Islet precursor cell (in vitro differentiated cells): ENCODE measurements at regions not wholly inside any gene's neighbourhood (a gene's known extent, or its start where the extent isn't known, plus 50 kb on each side); places are given as distances from the start of the nearest gene placed in this dataset.

Experiments
- DNase-seq: peaks from one replicate; pipeline ENCODE4 v3.0.0-alpha.2; 2018

DNA sequence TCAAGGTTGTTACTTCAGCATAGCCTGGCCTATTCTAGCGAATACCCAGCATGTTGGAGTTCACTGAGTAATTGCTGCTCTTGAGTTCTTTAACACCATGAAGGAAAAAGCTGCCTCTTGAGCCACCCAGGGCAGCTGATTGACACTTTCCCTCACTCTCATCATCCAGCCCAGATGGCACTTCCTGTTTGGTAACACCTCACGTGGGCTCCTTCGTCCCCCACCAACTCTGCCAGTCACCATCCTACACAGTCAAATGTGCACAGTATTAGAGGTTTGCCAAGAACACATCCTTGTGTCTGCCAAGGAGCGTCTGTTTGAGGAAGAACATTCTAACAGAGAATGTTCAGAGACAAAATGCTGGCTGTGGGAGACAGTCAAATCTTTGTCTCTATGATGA, 266.3 kb downstream of the RPLP1 start:
- no peak for DNase-seq

DNA sequence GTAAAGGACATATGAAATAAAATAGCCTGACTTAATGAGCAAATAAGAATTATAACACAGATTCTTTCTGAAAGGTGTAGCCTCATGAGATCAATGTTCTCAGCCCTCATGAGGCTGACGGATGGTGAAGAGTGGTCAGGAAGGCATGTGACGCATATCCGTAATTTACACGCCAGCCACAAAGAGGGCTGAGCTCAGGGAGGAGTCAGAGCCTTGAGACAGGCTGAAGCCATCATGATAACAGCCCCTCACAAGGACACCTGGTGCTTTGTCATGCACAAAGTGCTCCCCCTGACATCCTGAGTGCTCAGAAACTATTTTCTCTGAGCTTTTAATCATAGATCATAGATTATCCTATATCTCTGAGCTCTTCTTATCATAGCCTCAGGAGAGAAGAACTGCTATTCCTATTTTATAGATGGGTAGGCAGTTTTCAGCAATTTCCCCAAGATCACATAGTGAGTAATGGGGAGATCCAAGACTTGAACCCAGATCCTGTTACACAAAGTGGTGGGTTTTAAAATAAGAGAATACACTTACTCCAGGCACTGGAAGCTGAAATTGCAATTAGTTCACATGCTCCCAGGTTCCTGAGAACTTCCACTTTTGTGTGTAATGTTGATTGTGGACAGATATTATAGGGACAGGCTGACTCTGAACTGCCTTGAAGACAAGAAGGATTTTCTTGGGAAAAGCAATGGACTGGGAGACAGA, 267.1 kb downstream of the RPLP1 start:
- DNase-seq: no peak

DNA sequence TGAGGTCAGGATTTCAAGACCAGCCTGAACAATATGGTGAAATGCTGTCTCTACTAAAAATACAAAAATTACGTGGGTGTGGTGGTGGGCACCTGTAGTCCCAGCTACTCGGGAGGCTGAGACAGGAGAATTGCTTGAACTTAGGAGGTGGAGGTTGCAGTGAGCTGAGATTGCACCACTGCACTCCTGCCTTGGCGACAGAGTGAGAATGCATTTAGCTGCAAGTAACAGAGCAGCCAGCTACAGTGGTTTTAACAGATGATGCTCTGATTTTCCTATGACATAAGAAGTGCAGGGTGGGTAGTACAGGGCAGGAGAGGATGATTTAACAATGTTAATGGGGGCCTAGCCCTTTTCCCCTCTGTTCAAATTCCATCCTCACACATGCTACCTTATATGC, 267.9 kb downstream of the RPLP1 start:
- no peak for DNase-seq

DNA sequence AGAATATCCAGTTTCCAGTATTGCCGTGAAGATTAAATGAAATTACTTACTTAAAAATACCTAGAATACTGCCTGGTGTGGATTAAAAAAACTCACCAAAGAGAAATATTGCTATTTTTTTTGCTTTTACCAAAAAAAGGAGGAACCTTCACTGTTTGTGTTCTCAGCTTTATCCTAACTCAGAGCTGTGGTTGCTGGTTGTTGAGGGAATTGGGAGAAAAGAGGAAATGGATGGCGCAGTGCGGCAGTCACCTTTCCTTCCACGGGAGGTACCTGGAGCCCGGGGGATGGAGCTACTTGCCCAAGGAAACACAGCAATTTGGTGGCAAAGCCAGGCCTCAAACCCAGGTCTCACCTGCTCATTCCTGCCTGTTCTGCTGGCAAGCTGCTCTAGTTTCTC, 270.3 kb downstream of the RPLP1 start:
- DNase-seq: no peak

DNA sequence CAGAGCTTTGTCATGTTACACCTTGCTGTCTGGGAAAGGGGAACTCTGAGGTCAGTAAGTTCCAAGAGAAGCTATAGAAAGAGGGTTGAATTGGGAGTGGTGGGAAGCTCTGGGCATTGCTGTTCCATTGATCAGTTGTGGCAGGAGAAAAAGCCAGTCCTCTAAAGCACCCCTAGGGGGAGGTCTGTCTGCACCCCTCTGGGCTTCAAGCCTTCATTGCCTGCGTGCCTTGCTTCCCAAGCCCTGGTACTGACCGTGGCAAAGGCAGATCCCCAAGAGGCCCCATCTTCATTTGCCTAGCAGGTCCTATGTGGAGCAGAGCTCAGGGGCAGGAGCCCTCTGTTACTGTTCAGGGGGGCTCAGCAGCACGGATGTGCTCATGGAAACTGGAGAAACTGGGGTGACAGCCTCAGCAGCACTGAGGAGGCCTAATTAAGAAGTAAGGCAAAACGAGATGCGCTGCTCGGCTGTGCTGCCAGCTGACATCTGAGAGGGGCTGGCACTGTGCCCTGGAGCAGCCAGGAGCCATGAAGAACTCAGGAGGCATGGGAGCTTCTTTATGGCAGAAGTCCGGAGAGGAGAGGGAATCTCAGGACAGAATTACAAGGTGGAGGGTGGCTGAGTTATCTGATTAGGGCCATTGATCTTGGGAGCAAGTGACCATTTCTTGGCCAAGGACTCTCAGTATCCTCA, 270.9 kb downstream of the RPLP1 start:
- no peak for DNase-seq

DNA sequence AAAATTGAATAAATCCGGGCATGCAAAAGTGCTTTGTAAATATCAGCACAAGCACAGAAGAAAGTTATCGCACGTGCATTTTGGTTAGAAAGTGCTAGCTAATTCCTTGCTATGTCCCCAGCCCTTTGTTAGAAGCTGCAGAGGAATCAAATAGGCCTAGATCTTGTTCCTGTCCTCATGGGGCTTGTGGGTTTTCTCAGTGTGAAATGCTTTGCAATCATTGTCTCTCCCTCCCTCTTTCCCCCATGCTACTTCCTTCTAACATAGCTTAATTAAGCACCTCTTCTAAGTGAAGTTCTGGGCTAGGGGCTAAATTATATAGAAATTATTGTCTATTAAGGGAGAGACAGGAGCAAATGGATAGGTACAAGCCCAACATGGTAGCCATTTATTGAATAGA, 271.7 kb downstream of the RPLP1 start:
- no peak for DNase-seq

DNA sequence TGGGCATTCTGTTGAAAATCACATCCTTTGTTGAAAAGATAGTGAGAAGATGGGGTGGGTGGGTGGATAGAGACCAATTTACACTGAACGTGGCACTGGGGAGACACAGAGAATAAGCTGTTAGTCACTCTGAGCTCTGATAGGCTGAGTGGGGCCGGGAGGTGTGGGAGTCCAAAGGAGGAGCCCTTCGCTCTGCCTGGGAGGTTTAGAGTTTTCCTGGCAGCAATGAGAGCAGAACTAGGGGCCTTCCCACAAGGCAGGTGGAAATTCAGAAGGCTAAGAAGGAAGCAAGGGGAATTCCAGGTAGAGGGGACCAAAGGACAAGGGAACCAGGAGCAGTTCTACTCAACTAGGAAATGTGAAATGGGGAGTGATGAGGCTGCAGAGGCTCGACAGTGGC, 272.7 kb downstream of the RPLP1 start:
- no peak for DNase-seq

DNA sequence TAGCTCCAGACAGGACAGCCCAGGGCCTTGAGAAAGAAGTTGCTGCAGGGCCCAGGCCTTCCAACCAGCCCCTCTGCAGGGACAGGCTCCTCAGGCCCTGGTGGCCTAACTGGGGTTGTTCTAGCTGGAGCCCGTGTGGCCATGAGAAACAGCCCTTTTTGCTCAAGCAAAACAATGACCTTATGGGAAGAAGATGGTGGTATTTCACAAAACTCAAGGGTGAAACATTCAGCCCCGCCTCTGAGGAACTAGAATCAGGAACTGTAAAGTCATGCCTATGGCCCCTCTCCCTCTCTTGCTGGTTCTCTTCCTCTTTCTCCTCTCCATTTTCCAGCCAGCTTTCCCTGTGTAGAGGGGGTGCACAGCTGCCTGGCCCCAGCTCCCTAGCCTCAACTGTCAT, 273.3 kb downstream of the RPLP1 start:
- no peak for DNase-seq

DNA sequence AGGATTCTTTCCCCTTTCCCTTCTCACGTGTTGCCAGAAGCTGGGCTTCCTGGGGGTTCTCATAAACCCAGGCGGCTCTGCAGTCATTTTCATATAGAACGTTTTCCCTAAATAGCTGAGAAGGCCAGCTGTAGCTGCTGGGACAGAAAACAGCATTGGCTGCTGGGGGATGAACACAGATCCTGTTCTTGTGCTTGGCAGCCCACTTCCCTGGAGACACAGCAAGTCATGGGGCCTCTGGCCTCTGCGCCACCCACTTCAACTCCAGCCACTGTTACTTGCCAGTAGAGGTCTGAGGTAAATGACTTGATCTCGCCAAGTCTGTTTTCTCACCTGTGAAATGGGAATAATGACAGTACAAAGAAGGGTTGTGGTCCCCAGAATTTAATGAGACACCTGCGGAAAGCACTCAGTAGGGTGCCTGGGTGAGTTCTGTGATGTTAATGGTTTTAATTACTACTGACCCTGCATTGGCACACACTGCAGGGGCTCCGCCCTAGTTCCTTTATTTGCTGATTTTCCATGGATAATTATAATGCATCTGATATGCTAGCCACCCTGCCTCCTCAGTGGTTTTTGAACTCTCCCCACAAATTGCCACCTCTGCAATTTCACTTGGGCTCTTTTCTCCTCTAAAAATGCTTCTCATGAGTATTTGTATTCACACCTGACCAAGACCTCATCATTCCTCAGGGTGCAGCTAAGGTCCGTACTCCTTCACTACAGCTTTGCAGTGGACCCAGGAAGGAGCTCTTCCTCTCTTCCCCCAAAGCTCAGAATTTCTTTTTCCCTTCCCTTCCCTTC, 274.7 kb downstream of the RPLP1 start:
- no peak for DNase-seq

DNA sequence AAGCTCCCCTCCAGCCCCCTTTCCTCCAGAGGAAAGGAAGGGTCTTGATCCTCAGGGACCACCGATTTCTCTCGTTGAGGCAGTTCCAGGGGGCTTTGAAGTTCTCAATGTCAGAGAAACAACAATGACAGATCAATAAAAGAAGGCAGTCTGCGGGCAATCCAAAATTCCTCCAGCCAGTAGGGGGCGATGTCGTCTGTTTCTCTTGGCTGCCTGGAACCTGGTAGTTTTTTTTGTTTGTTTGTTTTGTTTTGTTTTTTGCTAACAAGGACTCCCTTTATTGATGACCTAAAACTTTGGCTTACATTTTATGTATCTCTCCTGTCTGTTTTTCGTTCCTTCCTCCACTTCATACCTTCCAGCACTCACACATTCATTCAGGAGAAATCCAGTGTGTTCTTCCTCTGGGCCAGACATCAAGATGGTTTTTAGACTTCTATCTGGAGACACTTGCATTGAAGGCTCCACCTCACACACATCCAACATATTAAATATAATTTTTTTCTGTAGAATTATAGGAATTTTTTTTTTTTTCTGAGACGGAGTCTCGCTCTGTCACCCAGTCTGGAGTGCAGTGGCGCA, 276.6 kb downstream of the RPLP1 start:
- DNase-seq: no peak

DNA sequence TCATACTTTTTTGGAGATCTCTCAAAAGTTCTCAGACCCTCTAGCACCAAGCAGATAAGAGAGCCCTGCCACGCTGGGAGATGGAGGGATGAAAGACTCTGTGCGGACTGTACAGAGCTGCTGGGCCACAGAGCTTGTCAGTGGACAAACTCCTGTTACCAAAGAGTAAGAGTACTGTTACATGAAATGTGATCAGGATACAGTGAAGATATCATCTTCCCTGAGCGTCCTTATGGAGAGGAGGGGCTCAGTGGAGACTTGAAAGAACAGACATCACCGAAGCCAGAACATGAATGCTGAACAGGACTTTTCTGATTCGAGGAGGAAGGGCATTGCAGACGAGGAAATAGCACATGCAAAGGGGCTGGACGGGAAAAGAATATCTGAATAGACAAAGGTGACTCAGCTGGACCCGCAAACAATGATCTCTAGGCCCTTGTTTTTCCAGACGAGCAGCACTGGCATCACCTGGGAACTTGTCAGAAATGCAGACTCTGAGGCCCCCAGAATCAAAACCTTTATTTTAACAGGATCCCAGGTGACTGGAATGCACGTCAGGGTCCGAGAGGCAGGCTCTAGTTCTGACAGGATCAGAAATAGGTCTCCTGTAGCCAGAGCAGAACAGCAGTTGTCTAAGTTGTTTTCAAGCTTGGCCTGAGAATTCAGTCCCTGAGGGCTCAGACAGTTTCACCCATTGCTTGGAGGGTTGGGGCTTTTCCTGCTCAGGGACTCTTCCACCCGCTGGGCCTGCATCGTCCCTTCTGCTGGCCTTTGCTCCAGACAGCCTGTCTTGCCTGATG, 277.9 kb downstream of the RPLP1 start:
- DNase-seq: peak; percentile 83

DNA sequence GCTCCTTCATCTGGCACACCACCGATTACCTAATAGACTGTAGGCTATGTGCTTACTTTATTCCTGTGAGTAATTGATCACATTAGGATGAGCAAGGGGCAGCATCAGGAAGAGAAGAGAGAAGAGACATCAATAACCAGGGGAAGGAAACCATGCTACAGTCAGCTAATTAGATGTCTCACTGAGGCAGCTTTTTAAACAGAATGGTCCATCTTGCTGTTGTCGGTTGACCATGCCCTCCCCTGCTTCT, 278.4 kb downstream of the RPLP1 start:
- DNase-seq: no peak

DNA sequence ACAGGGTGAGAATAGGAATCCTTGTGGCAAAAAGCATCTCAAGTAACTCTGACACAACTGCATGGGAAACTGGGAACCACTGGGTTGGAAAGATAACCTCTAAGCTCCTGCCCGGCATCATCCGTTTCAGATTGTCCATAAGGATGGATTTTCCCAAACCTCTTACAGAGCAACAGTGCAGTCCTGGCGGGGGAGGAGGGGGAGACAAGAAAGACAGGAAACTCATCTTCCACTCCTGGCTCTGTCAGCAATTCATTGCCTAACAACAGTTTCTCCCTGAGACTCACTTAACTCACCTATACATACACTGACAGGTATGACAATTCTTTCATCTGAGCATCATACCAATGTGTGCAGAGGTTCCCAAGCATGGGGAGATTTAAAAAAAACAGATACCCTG, 279.0 kb downstream of the RPLP1 start:
- DNase-seq: no peak

DNA sequence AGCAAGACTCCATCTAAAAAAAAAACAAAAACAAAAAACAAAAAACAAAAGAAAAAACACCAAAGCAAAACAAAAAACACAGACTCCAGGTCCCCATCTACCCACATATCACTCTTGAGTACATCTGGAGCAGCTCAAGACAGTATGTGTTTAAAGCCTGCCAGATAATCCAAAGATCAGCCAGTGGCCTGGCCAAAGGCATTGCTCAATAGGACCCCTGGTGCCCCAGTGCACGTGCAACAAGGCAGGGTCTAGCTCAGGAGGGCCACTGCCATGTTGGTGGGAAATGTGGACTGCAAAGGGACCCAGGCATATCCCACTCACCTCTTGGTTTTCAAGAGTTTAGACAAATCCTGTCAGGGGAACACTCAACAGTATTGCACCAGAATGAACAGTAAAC, 279.5 kb downstream of the RPLP1 start:
- DNase-seq: no peak

DNA sequence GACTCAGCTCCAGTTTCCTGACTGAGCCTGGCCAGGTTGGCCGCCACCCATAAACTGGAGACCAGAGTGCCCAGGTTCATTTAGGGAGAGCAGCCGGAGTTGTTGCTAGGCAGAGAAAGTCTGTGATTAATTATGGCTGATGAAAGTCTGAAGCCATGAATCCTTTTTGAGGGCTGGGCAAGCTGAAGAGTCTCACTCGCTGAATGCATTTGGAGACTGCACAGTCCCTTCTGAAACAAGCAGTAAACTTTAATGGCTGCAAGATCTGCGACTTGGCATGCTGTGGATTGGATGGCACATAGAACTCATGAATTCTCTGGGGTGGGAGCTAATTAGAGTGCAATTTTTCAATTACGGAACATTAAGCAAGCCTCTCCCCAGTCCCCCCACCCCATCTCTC, 282.1 kb downstream of the RPLP1 start:
- DNase-seq: no peak

DNA sequence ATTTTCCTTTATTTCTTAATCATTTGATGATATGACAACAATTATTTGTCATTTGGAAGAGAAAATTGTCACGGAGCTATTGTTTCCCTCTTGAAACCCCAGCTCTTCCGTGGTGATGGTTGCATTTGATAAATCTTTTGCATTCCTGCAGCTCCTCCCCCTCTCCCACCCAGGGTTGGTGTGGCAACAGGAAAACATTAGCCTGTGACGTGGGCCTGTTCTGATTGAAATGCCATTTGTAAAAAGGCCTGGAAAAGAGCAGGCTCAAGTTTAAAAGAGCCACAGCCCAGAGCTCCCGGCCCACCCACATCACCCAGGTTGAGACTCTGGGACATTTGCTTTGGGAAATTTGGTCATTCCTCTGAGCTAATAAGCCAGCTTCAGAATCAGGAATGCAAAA, 282.5 kb downstream of the RPLP1 start:
- peak; percentile 87 for DNase-seq

DNA sequence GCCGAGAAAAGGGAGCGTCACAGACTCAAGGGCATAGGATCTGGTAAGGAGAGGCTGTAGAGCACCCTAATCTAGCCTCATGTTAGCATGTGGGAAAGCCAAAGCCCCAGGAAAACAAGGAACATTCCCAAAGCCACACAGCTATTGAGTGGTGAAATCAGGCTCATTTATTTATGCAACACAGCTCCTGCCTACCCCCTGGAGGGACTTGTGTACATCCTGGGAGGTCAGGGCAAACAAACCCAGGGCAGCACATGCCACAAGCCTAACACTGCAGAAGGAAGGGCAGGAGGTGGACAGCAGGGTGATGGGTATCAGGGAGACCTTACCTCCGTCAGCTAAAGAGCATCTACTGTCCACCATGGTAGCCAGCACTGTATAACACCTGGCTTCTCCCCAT, 283.5 kb downstream of the RPLP1 start:
- DNase-seq: no peak

DNA sequence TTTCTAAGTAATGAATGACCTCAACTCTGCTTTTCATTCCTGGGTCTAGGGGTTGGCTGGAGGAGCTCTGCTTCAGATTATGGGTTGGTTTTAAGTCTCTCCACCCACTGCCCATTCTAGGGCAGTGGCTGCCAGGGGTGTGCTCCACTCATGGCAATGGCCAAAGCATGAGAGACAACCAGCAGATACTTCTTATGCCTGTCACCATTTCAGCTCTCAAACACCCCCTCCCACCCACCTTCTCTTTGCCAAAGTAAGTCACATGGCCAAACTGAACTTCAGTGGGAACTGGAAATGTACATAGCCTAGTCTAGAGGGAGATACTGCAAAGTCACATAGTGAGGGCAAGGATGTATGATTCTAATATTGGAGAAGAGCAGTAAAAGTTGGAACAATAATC, 285.3 kb downstream of the RPLP1 start:
- DNase-seq: no peak

DNA sequence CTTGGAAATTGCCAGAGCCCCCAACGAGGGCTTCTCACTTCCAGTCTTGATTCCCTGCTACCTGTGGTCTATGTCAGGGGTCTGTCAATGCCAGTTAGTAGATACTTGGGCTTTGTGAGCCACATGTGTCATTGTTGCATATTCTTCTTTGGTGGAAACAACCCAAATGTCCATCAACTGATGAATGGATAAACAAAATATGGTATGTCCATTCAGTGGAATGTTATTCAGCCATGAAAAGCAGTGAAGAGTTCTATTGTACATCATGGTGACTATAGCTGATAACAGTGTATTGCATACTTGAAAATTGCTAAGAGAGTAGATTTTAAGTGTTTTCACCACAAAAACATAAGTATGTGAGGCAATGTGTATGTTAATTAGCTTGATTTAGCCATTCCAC, 288.1 kb downstream of the RPLP1 start:
- no peak for DNase-seq

DNA sequence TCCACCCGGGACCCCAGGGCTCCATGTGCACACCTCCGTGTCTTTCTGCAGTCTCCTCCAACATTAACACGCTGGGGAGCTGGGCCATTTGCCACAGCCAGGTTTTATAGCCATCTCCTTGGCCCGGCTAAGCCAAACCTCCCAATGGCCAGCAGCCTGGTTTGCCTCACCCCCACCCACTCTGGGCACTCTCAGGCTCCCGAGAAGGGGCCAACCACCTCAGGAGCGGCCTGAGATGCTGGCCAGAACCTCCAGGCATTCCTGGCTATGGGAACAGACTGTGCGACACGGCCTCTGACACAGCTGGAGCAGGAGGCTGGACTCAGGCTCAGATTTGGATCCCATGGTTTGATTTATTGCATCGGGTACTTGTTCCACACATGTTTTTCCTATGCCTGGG, 289.7 kb downstream of the RPLP1 start:
- DNase-seq: no peak

DNA sequence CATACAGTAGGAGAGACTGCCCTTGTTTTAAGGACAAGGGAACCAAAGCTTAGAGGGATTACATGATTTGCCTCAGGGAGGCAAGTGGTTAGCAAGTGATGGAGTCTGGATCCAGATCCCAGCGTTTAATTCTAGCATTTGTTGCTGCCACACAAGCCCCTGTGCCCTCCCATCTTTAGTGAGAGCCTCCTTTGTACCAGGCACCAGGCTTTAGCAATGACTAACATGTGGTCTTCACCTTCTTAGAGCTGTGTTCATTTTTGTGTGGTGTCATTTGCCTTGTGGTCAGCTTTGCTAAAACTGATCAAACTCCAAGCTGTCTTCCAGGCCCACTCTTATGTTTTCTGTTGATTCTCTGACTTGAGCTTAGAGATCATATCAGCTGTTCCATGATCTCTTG, 290.5 kb downstream of the RPLP1 start:
- peak; percentile 13 for DNase-seq

DNA sequence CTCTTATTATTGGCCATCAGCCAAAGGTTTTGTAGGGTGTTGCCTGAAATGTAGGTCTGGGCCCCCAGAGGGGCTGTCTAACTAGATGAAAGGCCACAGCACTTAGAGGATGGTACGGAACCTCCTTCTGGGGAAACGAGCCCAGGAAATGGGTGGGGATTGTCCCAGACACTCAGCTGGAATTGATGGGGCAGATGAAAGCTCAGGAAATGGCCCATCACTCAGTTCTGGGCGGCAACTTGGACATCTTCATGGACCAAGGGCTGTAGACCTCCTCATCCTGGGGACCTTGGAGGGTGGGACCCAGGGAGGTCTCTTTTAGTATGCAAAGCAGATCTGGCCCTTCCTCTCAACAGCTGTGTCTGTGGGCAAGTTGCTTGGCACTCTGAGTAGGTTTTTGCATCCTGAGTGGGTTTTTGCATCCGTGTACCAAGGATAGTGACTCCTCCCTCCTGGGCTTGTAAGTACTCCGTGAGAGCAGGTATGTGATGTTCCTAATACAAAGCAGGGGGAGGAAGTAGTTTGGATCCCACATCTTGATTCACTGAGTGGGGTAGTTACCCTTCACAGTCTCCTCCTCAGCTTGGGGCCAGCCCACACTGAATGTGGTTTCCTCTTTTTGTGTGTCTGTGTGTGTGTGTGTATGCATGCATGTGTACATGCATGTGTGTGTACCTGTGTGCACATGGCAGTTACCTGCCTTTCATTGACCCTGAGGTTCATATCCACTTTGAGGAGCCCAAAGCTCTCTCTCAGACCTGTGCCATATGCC, 292.0 kb downstream of the RPLP1 start:
- DNase-seq: peak; percentile 43
